CD4-positive, alpha-beta memory T cell (primary cell): ENCODE measurements at regions not wholly inside any gene's neighbourhood (a gene's known extent, or its start where the extent isn't known, plus 50 kb on each side); places are given as distances from the start of the nearest gene placed in this dataset.

Experiments
- CTCF ChIA-PET: fragments of 350-600 bp; sonication (Branson Sonifier 250); formaldehyde crosslinking; loops from one replicate; lab custom pipeline; 2021; ENCODE audit warnings: inconsistent platforms; ENCODE audit not compliant: partially characterized antibody; lab: Charles Lee
- POLR2A ChIA-PET: fragments of 350-600 bp; sonication (Branson Sonifier 250); formaldehyde crosslinking; loops from one replicate; lab custom pipeline; 2021; ENCODE audit not compliant: partially characterized antibody; lab: Charles Lee
- DNase-seq, 5 donors: peaks; one replicate each; pipeline versions ENCODE4 v3.0.0 to v3.0.0-alpha.2; 2020 to 2022; ENCODE audit warnings: mixed read lengths in 1 of 5
- H3K27ac ChIP-seq: one replicate; pipeline ENCODE4 v1.7.0; 2013; ENCODE audit warnings: low read depth, low read length
- H3K27me3 ChIP-seq: 2 replicates; pipeline ENCODE4 v1.7.0; 2013; ENCODE audit warnings: mild to moderate bottlenecking, low read length, moderate library complexity; ENCODE audit not compliant: insufficient read depth
- H3K36me3 ChIP-seq: 2 replicates; pipeline ENCODE4 v1.7.0; 2013; ENCODE audit warnings: mild to moderate bottlenecking, low read length, moderate library complexity; ENCODE audit not compliant: insufficient read depth
- H3K4me1 ChIP-seq: 2 replicates; pipeline ENCODE4 v1.7.0; 2013; ENCODE audit warnings: mild to moderate bottlenecking, low read length, moderate library complexity; ENCODE audit not compliant: insufficient read depth
- H3K4me3 ChIP-seq, 2 donors: one replicate each; pipeline ENCODE4 v1.7.0; 2013; ENCODE audit warnings: low read length in 2 of 2, mild to moderate bottlenecking in 1 of 2
- H3K9me3 ChIP-seq, 2 donors: one replicate each; pipeline ENCODE4 v1.7.0; 2013; ENCODE audit warnings: low read length in 2 of 2, control low read depth in 1 of 2; ENCODE audit not compliant: control insufficient read depth in 1 of 2
- H3K27ac Mint-ChIP-seq, 7 donors: one replicate each; pipeline ENCODE4 v1.8.0; 2020 to 2021; ENCODE audit warnings: mixed read lengths in 7 of 7, mild to moderate bottlenecking in 6 of 7, inconsistent platforms in 3 of 7, moderate library complexity in 3 of 7
- H3K27me3 Mint-ChIP-seq, 2 donors: one replicate each; pipeline ENCODE4 v1.8.0; 2020 to 2021; ENCODE audit warnings: mixed read lengths in 2 of 2
- H3K36me3 Mint-ChIP-seq, 2 donors: one replicate each; pipeline ENCODE4 v1.8.0; 2020 to 2021; ENCODE audit warnings: mixed read lengths in 2 of 2, inconsistent platforms in 1 of 2, mild to moderate bottlenecking in 1 of 2
- H3K4me1 Mint-ChIP-seq, 4 donors: one replicate each; pipeline ENCODE4 v1.8.0; 2020 to 2021; ENCODE audit warnings: mixed read lengths in 4 of 4, mild to moderate bottlenecking in 1 of 4
- H3K4me3 Mint-ChIP-seq, 8 donors: one replicate each; pipeline ENCODE4 v1.8.0; 2020 to 2021; ENCODE audit warnings: mixed read lengths in 8 of 8, mild to moderate bottlenecking in 7 of 8, moderate library complexity in 6 of 8, inconsistent platforms in 3 of 8
- H3K9me3 Mint-ChIP-seq, 8 donors: one replicate each; pipeline ENCODE4 v1.8.0; 2020 to 2021; ENCODE audit warnings: mixed read lengths in 8 of 8, mild to moderate bottlenecking in 5 of 8, inconsistent platforms in 3 of 8, moderate library complexity in 1 of 8
- intact Hi-C: fragments of 100-400 bp; cut with micrococcal nuclease; formaldehyde crosslinking; loops from one replicate; pipeline ENCODE4 v1.15.1; 2023

DNA sequence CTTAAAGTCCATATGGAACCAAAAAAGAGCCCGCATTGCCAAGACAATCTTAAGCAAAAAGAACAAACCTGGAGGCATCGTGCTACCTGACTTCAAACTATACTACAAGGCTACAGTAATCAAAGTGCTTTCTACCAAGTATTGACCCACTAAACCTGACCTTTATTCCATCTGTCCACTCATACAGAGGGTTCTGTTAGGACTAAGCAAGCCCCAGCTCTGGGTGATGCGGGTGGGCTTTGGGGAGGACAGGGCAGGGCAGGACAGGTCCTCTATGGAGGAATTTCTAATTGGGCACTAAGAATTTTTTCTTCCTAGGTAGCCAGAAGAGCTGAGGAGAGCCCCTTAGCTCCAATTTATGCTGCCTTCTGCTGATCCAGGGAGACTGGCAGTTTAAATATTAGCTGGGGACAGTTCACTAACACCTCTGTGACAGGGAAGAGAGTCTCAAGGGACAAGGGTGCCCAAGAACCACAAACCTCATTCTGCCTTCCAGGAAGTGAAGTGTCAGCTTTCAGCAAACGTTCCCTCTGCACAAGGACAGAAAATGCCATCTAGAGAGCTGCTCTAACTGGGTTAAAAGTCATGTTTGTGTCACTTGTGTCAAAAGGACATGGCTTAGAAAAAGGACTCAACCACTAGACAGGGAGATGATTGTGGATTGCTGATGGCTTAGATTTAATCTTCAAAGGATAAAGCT, 143.2 kb downstream of the KIT start:
- Histone ChIP-seq H3K27me3 (no peaks in the 10 kb centered on the region), H3K4me3 (no peak overlapping the region), H3K4me1 (no peaks in the 10 kb centered on the region), H3K9me3 (no peaks in the 10 kb centered on the region), H3K36me3 (no peaks in the 10 kb centered on the region), H3K27ac (no peak overlapping the region)
- Mint-ChIP-seq H3K27me3 (peaks cover 1 to 3% of the 10 kb centered on the region in 2 donors), H3K9me3 (peaks cover 0 to 8% (median 3%) of the 10 kb centered on the region in 8 donors), H3K27ac (peak overlapping the region in 4 of 7 donors; percentile 38 to 56 (median 47)), H3K4me1 (peaks cover 0 to 16% (median 9%) of the 10 kb centered on the region in 4 donors), H3K4me3 (peak overlapping the region in 1 of 8 donors; percentile 11), H3K36me3 (no peaks in the 10 kb centered on the region)
- CTCF ChIA-PET: no interaction called here
- intact Hi-C loops: no loop called here
- POLR2A ChIA-PET: no interaction called here
- peak in 1 of 5 donors; percentile 2 for DNase-seq

DNA sequence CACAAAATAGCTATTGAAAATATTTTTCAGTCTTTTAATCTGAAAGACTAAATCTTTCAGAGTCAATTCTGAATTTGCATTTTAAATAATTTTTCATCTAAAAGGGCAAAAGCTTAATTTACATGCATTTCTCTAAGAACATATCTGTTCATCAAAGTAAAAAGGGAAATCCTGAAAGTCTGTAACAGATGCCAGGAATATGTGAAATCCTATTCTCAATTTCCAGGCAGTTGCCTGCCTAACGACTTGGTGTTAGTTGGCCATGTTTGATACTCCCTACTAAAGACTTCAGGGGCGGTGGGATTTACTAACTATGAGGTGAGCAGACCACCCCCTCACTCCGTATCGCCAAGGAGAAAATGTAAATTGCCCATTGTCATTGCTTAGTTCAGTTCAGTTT, 136.8 kb downstream of the KIT start:
- Mint-ChIP-seq H3K36me3 (no peaks in the 10 kb centered on the region), H3K27ac (no peak overlapping the region), H3K4me3 (no peak overlapping the region), H3K9me3 (peaks cover 0 to 4% (median 0%) of the 10 kb centered on the region in 8 donors), H3K27me3 (peaks cover 0 to 2% of the 10 kb centered on the region in 2 donors), H3K4me1 (peaks cover 0 to 5% (median 0%) of the 10 kb centered on the region in 4 donors)
- POLR2A ChIA-PET: no interaction called here
- no peaks in the 10 kb centered on the region for H3K9me3 ChIP-seq
- CTCF ChIA-PET: interaction anchor here (1.0 kb wide), 1 partner anchor 57 kb away, joined by 3 read pairs; no protein-coding TSS in a partner anchor
- no peaks in the 10 kb centered on the region for H3K27me3 ChIP-seq
- DNase-seq: no peak
- no peaks in the 10 kb centered on the region for H3K36me3 ChIP-seq
- no peaks in the 10 kb centered on the region for H3K4me1 ChIP-seq
- H3K27ac ChIP-seq: no peak overlapping the region
- intact Hi-C loops: no loop called here
- H3K4me3 ChIP-seq: no peak overlapping the region

DNA sequence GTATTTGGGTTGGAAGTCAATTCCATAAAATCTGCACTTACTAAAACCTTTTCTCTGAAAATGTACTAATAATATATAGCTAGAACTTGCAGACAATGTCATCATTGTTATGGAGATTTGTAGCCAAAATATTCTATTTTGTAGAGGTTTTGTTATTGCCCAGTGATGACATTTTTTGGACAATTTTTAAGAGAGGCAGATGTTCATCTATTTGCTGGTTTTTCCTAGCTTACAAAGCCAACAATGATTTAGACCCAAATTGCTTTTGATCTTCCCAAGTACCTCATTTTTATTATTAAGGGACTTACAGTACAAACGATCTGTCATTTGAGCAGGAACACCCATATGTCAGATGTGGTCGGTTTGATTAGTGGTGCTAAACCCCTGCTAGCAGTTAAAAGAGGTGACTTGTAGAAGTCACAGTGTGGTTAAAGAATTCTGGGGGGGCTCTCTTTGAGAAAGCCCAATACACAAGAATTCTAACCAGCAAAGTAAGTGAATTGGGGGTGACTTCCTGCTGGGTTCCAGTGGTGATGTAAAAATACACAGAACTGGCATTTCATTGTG, 136.2 kb downstream of the KIT start:
- H3K9me3 Mint-ChIP-seq: peaks cover 0 to 4% (median 0%) of the 10 kb centered on the region in 8 donors
- no peaks in the 10 kb centered on the region for H3K36me3 ChIP-seq
- H3K9me3 ChIP-seq: no peaks in the 10 kb centered on the region
- no peaks in the 10 kb centered on the region for H3K27me3 ChIP-seq
- H3K36me3 Mint-ChIP-seq: no peaks in the 10 kb centered on the region
- intact Hi-C loops: no loop called here
- DNase-seq: peak in 2 of 5 donors; percentile 1 to 4
- no peak overlapping the region for H3K4me3 Mint-ChIP-seq
- POLR2A ChIA-PET: no interaction called here
- H3K4me1 ChIP-seq: no peaks in the 10 kb centered on the region
- H3K27ac ChIP-seq: no peak overlapping the region
- no peak overlapping the region for H3K27ac Mint-ChIP-seq
- H3K27me3 Mint-ChIP-seq: peaks cover 0 to 2% of the 10 kb centered on the region in 2 donors
- no peak overlapping the region for H3K4me3 ChIP-seq
- H3K4me1 Mint-ChIP-seq: peaks cover 0 to 5% (median 0%) of the 10 kb centered on the region in 4 donors
- CTCF ChIA-PET: no interaction called here
